PC-3 (cell line): ENCODE measurements at regions not wholly inside any gene's neighbourhood (a gene's known extent, or its start where the extent isn't known, plus 50 kb on each side); places are given as distances from the start of the nearest gene placed in this dataset.

Experiments
- EZH2 ChIP-seq: fragments of 300-600 bp; sonication (generic); IDR thresholded peaks from one replicate; pipeline ENCODE4 v1.6.1; 2017; ENCODE audit warnings: antibody characterized with exemption, mild to moderate bottlenecking, low read length; ENCODE audit not compliant: unreplicated experiment
- EZH2phosphoT487 ChIP-seq: fragments of 300-600 bp; sonication (generic); IDR thresholded peaks from 2 replicates; pipeline ENCODE4 v1.6.1; 2018; ENCODE audit warnings: mild to moderate bottlenecking, antibody characterized with exemption, low read length, borderline replicate concordance
- TF ChIP-seq, protein P1 (sequence below): fragments of 300-600 bp; sonication (generic); conservative IDR thresholded peaks from 2 replicates; pipeline ENCODE4 v1.5.1; 2017; ENCODE audit warnings: antibody characterized with exemption, low read depth, mild to moderate bottlenecking, low read length

DNA sequence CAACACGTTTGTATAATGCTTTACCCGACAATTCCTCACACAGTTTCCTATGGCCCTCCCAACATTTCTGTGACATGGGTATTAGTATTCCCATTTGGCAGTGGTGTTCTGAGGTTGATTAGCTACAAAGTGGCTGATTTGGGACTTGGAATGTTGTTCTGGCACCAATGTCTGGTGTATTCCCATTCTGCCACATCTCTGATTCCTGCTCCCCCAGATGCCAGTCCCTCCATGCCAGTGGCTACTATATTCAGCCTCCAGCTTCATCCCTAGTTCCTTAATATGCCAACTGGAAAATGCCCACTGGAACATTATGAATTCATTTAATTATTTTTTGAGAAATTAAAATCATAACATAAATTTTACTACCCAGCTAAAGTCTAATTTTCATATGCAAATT lies 60.6 kb upstream of the NBEA start:
- TF ChIP-seq, protein P1, sequence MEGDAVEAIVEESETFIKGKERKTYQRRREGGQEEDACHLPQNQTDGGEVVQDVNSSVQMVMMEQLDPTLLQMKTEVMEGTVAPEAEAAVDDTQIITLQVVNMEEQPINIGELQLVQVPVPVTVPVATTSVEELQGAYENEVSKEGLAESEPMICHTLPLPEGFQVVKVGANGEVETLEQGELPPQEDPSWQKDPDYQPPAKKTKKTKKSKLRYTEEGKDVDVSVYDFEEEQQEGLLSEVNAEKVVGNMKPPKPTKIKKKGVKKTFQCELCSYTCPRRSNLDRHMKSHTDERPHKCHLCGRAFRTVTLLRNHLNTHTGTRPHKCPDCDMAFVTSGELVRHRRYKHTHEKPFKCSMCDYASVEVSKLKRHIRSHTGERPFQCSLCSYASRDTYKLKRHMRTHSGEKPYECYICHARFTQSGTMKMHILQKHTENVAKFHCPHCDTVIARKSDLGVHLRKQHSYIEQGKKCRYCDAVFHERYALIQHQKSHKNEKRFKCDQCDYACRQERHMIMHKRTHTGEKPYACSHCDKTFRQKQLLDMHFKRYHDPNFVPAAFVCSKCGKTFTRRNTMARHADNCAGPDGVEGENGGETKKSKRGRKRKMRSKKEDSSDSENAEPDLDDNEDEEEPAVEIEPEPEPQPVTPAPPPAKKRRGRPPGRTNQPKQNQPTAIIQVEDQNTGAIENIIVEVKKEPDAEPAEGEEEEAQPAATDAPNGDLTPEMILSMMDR: no peak
- TF ChIP-seq EZH2phosphoT487 (no peak), EZH2 (no peak)
